Thymus (tissue), 11 donors: ENCODE measurements at regions not wholly inside any gene's neighbourhood (a gene's known extent, or its start where the extent isn't known, plus 50 kb on each side); places are given as distances from the start of the nearest gene placed in this dataset.
"Not testable (repeated sequence)": the region's sequence is repeated elsewhere in the genome, so short reads cannot be mapped to it uniquely, and the experiment has no call there.

Experiments used
- DNase-seq, 9 donors: peaks; one replicate each; pipeline ENCODE4 v3.0.0-alpha.2; 2013; ENCODE audit warnings: low spot score in 9 of 9, low read depth in 6 of 9, missing footprints in 1 of 9
- H3K27ac ChIP-seq, 2 donors: one replicate each; pipeline ENCODE4 v1.5.1; 2013; ENCODE audit warnings: control low read depth in 1 of 2, low read depth in 1 of 2, low read length in 1 of 2, mild to moderate bottlenecking in 1 of 2, moderate library complexity in 1 of 2
- H3K27me3 ChIP-seq, 2 donors: one replicate each; pipeline ENCODE4 v1.5.1; 2013; ENCODE audit warnings: low read length in 1 of 2; ENCODE audit not compliant: control insufficient read depth in 2 of 2, insufficient read depth in 1 of 2
- H3K36me3 ChIP-seq, 2 donors: one replicate each; pipeline ENCODE4 v1.5.1; 2013; ENCODE audit warnings: low read length in 1 of 2, mild to moderate bottlenecking in 1 of 2, moderate library complexity in 1 of 2; ENCODE audit not compliant: control insufficient read depth in 2 of 2, insufficient read depth in 2 of 2
- H3K4me1 ChIP-seq, 2 donors: one replicate each; pipeline ENCODE4 v1.5.1; 2013; ENCODE audit warnings: low read length in 2 of 2; ENCODE audit not compliant: control insufficient read depth in 2 of 2, insufficient read depth in 2 of 2
- H3K4me3 ChIP-seq, 2 donors: one replicate each; pipeline ENCODE4 v1.5.1; 2013; ENCODE audit warnings: low read length in 2 of 2, control low read depth in 1 of 2, mild to moderate bottlenecking in 1 of 2
- H3K9me3 ChIP-seq, 2 donors: one replicate each; pipeline ENCODE4 v1.5.1; 2013; ENCODE audit warnings: low read length in 1 of 2, mild to moderate bottlenecking in 1 of 2; ENCODE audit not compliant: control insufficient read depth in 2 of 2, insufficient read depth in 1 of 2
- WGBS: extraction: QIAGEN DNeasy Blood & Tissue Kit; methylation state at CpG from one replicate; pipeline ENCODE4 v1.1.7; 2013; 5-methylcytosine and 5-hydroxymethylcytosine counted together
- donor health status: healthy.

DNA sequence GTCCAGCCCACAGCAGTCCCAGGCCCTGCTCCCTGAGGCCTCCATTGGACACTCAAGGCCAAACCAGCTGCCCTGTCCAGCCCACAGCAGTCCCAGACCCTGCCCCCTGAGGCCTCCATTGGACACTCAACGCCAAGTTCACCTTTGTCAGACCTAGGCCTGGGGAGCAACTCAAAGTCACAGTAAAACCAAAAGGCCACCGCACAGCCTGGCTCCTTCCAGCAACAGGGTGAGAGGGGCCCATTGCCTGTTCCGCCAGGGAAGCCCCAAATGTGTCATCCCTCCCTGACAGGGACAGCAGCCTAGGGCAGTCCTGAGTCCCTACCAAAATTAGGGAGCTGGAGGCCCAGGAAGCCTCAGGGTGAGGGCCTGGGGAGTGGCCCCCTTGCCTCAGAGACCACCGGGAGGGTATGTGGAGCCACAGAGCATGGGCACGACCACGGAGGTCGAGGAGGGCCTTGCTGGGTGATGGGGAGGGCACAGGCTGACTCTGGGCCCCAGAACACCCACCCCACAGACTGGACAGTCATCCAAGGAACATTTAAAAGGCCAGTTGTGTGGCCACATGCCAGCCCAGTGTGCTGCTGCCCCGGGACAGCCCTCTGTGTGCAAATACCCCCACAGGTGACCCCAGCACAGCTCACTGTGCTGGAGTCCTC is 66.5 kb upstream of the PPP2R2D start:
- Histone ChIP-seq H3K27ac (no peak overlapping the region), H3K27me3 (no peaks in the 10 kb centered on the region), H3K4me3 (no peak overlapping the region), H3K4me1 (no peaks in the 10 kb centered on the region), H3K9me3 (peaks cover 1 to 5% of the 10 kb centered on the region in 2 donors), H3K36me3 (no peaks in the 10 kb centered on the region)
- no peak for DNase-seq
- WGBS, result 94% methylated on average over 8 of the region's 8 CpGs

DNA sequence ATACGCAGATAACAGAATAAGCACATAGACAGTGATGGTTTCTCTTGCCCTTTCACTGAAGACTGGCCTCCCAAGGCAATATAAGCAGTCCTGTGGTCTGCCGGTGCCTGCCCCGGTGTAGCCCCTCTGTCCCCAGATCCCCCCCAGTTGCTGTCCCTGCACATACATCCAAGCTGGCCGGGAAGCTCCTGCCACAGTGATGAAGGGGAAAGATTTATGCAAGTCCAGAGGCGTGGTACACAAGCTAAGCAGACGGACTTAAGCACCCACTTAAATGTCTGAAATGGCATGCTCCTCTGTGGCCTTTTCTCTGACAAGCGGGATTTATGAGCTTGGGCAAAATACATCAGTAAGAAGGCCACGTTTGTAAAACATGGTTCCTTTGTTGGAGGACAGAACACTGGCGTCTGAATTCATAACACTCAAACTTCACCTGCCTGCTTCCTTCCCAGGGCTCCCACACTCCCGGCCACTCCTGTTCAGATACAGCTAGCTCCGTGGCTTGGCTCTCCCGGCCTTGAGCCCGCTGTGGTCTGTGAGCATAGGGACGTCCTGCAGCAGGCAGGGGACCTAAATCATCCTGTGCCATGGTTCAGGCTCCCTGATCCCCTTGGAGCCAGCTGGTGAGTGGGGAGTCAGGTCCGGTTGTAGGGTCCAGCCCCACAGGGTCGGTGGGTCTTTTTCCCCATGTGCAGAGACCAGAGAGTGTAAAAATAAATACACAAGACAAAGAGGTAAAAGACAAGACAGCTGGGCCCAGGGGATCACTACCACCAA is 61.7 kb upstream of the PPP2R2D start:
- 85% methylated on average over 16 of the region's 16 CpGs for WGBS
- H3K27ac ChIP-seq, result no peak overlapping the region
- no peaks in the 10 kb centered on the region for H3K36me3 ChIP-seq
- no peak for DNase-seq
- H3K9me3 ChIP-seq, result peaks cover 1 to 5% of the 10 kb centered on the region in 2 donors
- no peak overlapping the region for H3K4me3 ChIP-seq
- H3K4me1 ChIP-seq, result no peaks in the 10 kb centered on the region
- no peaks in the 10 kb centered on the region for H3K27me3 ChIP-seq

DNA sequence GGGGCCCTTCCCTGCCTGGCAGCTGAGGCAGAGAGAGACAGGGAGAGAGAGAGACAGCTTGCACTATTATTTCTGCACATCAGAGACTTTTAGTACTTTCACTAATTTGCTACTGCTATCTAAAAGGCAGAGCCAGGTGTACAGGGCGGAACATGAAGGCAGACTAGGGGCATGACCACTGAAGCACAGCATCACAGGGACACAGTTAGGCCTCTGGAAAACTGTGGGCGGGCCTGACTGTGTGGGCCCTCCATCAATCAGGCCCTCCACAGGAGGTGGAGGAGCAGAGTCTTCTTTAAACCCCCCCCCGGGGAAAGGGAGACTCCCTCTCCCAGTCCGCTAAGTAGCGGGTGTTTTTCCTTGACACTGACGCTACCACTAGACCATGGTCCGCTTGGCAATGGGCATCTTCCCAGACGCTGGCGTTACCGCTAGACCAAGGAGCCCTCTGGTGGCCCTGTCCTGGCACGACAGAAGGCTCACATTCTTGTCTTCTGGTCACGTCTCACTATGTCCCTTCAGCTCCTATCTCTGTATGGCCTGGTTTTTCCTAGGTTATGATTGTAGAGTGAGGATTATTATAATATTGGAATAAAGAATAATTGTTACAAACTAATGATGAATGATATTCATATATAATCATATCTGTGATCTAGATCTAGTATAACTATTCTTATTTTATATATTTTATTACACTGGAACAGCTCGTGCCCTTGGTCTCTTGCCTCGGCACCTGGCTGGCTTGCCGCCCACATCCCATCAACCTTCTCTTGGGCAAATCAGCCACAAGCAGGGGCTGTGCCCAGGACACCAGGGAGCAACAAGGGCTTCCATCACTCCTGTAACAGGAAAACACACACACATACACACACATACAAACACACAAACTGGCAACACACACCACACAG is 60.7 kb upstream of the PPP2R2D start:
- H3K36me3 ChIP-seq, DNase-seq, H3K4me3 ChIP-seq, H3K4me1 ChIP-seq, H3K27me3 ChIP-seq, H3K9me3 ChIP-seq, H3K27ac ChIP-seq: not testable (repeated sequence)
- 93% methylated on average over 15 of the region's 15 CpGs for WGBS

DNA sequence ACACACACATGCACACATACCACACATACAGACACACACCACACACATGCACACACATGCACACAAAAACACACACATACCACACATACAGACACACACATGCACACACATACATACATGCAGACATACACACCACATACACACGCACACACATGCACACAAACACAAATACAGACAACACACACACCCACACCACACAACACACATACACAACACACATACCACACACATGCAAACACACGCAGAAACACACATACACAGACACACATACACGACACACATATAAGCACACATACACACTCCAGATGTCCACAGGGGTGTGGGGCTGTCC is 60.1 kb upstream of the PPP2R2D start:
- H3K4me1 ChIP-seq, result no peaks in the 10 kb centered on the region
- H3K36me3 ChIP-seq, result no peaks in the 10 kb centered on the region
- H3K4me3 ChIP-seq, result no peak overlapping the region
- H3K27ac ChIP-seq, result no peak overlapping the region
- no peaks in the 10 kb centered on the region for H3K9me3 ChIP-seq
- DNase-seq, result no peak
- WGBS, result 98% methylated on average over 3 of the region's 3 CpGs
- H3K27me3 ChIP-seq, result no peaks in the 10 kb centered on the region

DNA sequence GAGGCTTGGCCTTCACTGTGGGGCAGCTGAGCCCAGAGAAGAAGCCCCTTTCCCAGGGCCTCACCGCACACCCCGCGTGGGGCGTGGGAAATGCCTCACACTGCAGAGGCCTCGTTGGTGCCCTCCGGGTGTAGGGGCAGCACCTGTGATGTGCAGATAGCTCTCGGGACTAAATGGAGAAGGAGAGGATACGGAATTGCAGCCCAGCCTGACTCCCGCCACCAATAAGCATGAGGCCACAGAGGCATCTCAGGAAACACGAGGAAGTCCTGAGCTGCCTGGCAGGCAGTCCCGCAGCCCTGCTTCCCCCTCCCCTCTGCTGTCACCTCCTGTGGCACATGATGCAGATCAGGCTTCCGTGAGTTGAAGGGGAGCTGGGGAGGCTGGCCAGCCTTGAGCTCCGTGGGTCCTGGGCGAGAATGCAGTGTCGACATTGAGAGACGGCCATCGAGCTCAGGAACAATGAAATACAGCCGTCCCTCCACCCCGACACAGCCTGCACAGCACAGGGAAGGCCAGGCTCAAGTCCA is 59.6 kb upstream of the PPP2R2D start:
- Histone ChIP-seq H3K4me3 (no peak overlapping the region), H3K27me3 (no peaks in the 10 kb centered on the region), H3K27ac (no peak overlapping the region), H3K36me3 (no peaks in the 10 kb centered on the region), H3K9me3 (no peaks in the 10 kb centered on the region), H3K4me1 (no peaks in the 10 kb centered on the region)
- DNase-seq, result no peak
- WGBS, result 31% methylated on average over 19 of the region's 19 CpGs

DNA sequence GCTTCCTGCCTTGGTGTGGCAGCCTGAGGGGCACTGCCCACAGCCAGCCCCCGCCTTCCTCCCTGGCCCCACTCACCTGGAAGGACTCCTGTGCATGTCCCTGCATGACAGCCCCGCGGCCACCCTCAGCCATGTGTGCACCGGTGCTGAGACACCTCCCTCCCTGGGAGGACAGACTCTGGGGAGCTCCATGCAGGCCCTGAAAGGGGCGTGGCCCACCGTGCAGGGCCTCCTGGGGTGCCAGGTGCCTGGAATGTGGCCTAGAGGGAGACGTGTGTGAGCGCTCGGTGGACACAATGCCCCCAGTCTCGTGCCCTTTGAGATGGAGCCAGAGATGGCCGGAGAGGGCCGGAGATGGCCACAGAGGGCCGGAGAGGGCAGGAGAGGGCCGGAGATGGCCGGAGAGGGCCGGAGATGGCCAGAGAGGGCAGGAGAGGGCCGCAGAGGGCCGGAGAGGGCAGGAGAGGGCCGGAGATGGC is 59.1 kb upstream of the PPP2R2D start:
- no peaks in the 10 kb centered on the region for H3K4me1 ChIP-seq
- H3K9me3 ChIP-seq, result no peaks in the 10 kb centered on the region
- DNase-seq, result no peak
- H3K4me3 ChIP-seq, result no peak overlapping the region
- H3K27ac ChIP-seq, result no peak overlapping the region
- no peaks in the 10 kb centered on the region for H3K27me3 ChIP-seq
- WGBS, result 92% methylated on average over 19 of the region's 19 CpGs
- H3K36me3 ChIP-seq, result no peaks in the 10 kb centered on the region

DNA sequence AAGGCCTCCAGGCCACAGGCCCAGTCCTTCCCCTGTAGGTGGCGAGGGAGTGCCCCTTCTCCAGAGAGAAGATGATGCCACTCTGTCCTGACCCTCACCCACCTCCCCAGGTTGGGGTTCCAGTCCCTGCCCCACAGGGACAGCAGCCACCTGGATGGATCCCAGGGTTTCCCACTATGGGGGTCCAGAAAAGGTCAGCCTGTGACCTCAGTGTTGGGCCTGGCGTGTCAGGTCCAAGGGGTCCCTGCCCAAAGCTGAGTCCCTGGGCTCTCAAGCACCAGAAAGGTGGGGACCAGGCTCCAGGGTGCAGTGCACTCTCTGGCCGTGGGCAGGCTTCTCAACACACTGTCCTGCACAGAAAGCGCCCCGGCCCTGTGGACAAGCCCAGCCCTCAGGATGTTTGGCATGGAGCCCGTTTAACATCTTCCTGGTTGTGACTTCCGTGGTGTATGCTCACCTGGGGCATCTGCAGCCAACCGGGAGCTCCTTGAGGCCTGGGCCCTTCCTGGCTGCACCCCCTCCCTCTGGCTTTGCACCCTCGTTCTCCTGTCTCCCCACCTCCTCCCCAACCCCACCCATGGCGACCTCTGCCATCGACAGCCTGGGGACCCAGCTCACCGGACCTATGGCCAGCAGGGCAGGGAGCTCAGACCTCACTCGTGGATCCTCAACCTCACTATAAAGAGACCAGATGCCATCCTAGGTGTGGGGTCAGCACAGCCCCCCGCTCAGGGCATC is 58.3 kb upstream of the PPP2R2D start:
- DNase-seq, result no peak
- Histone ChIP-seq H3K4me1 (no peaks in the 10 kb centered on the region), H3K36me3 (no peaks in the 10 kb centered on the region), H3K4me3 (no peak overlapping the region), H3K27me3 (no peaks in the 10 kb centered on the region), H3K9me3 (no peaks in the 10 kb centered on the region), H3K27ac (no peak overlapping the region)
- 94% methylated on average over 14 of the region's 14 CpGs for whole genome bisulfite sequencing

DNA sequence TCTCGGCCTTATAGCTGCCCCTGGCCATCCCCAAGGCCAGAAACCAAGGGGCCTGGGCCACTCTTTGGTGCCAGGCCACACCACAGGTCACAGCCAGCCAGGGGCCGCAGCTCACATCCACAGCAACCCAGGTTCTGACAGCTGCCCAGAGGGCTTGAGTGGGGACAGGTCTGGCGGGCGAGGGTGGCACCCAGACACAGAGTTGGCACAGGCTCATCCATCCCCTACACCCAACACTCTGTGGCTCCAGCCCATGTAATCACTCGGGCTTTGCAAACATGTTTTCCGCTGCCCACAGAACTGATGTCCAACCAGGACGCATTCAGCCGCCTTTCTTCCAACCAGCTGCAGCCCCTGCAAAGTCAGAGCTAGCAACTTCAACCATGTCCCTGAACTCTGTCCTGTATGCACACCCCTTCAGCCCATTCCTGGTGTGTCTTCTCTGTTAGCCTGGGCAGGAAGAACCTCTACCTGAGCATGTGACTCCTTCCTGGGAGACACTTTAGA is 57.7 kb upstream of the PPP2R2D start:
- Histone ChIP-seq H3K4me1 (no peaks in the 10 kb centered on the region), H3K36me3 (no peaks in the 10 kb centered on the region), H3K9me3 (no peaks in the 10 kb centered on the region), H3K4me3 (no peak overlapping the region), H3K27me3 (no peaks in the 10 kb centered on the region), H3K27ac (no peak overlapping the region)
- 96% methylated on average over 8 of the region's 8 CpGs for WGBS
- no peak for DNase-seq
